ENCODE measurements at regions not wholly inside any gene's neighbourhood (a gene's known extent, or its start where the extent isn't known, plus 50 kb on each side); places are given as distances from the start of the nearest gene placed in this dataset.

DNA sequence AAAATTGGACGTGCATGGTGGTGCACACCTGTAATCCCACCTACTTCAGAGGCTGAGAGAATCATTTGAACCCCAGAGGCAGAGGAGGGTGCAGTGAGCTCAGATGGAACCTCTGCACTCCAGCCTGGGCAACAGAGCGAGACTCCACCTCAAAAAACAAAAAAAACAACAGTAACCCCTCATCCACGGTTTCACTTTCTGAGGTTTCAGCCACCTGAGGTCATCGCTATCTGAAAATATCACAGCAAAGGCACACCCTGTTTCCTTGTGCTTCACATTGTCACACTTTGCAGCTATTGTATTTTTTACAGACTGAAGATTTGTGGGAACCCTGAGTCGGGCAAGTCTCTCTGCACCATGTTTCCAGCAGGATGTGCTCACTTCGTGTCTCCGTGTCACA lies 54.1 kb upstream of the FOXQ1 start:
- DNase-seq (ENCODE audit: low spot score), result no peak

DNA sequence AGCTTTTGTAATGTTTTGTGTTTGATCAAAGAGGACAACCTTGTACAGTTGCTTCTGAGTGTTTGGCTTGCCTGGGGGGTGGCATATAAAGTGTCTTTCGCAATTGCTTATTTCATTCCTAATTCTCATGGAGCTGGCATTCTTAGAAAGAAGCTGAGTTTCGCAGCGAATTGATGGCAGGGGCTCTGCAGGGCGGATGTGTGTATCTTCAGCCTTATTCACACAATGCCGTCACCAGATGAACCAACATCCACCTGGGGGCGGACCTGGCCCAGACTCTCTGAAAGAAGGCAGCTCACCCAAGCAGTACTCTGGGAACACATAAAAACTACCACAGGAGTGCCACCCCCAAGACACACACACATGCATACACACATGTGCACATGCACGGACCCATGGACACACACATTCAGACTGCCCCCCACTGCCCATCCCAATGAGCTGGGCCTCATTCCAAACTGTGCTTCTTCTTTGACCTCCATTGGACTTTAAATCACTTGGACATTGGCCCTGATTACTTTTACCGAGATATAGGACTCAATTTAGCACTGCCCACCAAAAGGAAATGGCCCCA lies 55.4 kb upstream of the FOXQ1 start:
- DNase-seq (ENCODE audit: low spot score), result no peak

DNA sequence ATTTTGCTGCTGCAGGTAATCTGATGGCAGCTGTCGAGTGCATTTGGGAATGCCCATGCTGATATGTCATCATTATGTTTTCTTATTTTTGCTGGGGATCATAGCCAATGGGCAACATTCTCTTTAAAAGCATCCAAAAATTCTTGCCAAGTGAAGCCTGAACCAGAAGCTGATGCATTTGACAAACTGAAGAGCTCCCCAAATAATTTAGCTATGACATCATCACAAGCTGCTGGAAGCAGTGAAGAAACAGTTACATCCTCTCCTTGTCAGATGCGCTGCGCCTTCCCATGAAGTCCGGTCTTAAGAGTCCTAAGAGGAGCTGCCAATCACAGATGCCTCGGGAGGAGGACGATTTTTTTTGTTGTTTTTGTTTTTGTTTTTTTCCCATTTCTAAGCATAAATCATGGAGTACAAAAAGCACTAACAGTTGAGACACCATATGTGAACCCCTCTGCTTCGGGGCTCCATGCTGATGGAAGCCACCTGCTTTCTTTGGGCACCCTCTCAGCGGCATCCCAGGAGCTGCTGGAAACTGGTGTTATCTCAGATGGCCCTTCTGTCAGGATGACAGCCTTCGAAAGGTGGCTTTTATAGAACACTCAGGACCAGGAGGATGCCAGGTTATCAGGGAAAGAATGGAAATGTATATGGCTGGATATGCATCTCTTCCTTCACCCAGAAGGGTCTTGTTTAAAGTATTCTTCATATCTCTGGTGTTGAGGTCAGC lies 56.1 kb upstream of the FOXQ1 start:
- DNase-seq (ENCODE audit: low spot score), result no peak

DNA sequence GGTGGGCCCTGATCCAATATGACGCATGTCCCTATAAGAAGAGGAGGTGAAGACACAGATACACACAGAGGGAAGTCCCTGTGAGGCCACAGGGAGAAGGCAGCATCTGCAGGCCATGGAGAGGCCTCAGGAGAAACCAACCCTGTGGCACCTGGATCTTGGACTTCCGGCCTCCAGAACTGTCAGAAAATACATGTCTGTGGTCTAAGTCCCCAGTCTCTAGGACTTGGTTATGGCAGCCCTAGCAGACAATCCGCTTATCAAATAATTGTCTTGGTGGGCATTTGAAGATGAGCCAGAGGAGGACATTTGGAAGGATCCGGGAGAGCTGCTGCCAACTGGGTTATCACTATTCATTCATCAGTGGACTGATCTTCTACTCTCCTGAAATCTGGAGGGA lies 57.6 kb upstream of the FOXQ1 start:
- no peak for DNase-seq (ENCODE audit: low spot score)

DNA sequence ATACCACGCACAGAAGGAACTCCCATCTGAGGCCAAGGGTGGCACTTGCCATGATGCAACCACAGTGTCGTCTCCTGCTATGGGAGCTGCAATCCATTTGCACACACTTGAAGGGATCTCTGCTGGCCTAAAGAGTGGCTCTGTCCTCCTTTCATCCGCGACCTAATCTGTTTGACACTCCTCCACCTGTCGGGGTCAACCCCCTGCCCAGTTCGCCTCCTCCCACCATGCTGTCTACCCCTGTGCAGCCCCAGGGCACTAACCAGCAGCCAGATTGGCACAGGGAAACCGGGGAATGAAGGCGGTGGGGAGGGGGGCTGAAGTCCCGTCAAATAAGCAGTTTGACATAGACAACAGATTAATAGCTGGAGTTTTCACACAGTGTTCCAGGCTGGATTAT lies 58.1 kb upstream of the FOXQ1 start:
- no peak for DNase-seq (ENCODE audit: low spot score)

DNA sequence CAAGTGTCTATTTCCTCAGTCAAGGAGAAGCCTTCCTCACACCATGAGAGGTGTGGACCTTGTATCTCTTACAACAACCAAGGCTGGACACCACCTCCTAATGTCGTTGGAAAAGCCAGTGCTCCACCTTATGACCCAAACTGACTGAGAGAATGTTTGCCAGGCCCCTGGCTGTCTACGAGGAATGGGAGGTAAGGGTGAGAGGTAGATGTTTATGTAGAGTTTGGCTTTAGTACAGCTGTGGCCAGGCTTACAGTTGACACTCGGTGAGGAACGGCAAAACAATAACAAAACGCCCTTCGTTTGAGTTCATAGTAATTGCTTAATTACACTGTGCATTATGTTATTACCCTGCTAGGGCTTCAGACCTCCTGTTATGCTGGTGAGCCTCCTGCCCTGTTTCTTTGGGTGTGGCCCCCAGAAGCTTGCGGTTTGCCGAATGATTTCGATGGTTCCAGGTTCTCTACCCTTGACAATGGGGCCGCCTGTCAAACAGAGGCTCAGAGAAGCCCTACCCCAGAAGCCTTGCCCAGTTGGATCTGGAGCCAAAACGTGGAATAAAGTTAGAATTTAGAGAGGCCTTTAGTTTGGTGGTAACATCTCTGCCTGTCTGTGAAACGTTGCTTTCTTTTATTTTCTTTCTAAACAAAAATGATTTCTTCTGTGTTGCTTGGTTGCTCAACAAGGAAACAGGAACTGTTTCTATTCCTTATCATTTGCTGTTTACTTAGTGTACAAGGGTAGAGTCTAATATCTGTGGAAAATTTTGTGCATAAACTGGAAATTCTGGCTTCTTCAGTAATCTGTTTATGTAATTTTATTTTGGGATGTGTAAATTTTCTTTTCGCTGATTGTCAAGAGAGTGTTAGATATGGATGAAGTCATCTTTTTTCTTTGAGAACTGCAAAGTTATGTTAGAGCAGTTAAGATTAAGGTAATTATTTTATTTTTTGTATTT lies 60.4 kb upstream of the FOXQ1 start:
- DNase-seq (ENCODE audit: low spot score), result no peak

DNA sequence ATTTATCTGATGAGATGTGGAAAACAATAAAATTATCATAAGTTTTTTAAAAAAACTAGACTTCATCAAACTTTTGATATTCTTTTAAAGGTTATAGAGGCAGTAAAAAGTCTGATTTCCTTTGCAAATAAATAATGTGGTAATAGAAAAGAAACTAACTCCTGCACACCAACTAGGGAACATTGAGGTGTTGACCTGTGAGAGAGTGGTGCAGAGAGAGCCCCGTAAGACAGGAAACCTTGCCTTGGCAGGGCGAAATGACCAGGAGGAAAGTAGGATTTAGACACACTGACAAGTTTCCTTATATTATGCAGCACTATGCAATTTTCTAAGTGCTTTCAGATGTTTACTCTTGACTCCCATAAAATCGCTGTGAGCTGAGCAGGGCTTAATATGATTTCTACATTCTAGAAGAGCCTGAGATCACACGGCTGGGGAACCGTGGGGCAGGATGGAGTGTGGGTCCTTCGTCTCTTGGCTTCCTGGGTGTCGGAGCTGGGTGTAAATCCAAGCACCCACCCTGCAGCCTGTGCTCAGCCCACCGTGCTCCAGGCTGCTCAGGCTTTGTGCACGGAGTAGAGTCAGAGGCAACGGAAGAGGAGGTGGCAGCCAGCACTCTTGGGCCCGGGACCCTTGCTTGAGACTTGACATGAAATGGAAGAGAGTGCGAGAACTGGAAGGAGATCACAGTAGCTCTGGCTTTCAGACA lies 61.3 kb upstream of the FOXQ1 start:
- DNase-seq (ENCODE audit: low spot score), result no peak

DNA sequence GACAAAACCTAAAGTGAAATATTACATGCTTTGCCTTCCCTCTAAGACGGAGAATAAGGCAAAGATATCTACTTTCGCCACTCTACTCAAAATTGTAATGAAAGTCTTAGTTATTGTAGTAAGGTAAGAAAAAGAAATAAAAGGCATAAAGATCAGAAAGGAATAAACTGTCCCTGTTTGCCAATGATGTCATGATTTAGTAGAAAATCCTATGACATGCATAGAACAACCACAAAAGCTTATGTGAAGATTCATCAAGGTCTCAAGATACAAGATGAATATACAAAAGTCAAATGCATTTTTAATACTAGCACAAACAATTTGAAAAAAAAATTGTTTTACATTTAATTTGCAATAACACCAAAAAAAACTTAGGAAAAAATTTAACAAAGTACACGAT lies 64.0 kb upstream of the FOXQ1 start:
- DNase-seq (ENCODE audit: low spot score), result no peak

DNA sequence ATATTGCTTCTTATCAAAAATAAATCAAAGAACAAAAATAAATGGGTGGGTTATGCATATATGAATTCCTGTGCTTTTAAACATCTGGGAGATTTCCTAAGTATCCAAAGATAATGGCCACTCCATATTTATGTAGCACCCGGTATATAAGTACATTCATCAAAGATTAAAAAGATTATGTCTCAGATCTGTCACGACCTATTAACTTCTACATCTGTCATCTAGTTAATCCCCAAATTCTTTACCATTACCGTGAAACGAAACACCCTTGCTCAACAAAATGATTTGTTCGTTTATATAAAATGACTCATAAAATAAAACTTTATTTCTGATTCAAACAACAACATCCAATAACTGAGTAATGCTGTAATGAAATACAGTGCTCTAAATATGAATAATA lies 64.8 kb upstream of the FOXQ1 start:
- no peak for DNase-seq (ENCODE audit: low spot score)

DNA sequence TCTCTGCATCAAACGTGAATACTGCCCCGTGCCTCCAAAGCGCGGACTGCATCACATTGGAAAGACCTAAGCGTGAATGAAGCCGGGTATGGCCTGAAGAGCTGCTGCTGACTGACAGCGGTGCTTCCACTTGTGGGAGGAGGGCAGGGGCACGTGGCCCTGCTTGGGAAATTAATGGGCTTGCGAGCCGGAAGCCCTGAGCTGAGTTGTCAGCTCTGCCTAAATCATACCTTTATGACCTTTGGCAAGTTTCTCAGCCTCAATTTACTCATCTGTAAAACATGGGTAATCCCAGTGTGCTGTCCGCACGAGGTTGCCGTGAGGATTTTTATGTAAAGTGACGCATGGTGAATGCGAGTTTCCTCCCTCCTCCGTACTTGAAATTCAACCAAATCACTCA lies 67.0 kb upstream of the FOXQ1 start:
- no peak for DNase-seq (ENCODE audit: low spot score)

DNA sequence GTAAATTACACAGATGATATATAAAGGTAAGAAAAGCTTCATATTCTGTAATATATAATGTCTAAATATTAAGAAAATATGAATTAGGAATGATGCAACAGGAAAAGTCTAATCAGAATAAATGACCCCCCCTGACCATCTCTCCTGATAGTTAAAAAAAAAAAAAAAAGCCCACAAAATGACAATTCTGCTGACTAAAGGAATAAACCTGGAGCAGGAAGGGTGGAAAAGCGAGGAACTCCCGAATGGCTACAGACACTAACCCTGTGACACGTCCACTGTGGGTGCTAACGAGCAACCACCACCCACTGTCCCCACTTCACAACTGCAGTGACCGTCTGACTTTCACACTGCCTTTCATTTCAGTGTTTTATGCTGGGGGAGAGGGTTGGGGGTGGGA lies 67.6 kb upstream of the FOXQ1 start:
- no peak for DNase-seq (ENCODE audit: low spot score)

DNA sequence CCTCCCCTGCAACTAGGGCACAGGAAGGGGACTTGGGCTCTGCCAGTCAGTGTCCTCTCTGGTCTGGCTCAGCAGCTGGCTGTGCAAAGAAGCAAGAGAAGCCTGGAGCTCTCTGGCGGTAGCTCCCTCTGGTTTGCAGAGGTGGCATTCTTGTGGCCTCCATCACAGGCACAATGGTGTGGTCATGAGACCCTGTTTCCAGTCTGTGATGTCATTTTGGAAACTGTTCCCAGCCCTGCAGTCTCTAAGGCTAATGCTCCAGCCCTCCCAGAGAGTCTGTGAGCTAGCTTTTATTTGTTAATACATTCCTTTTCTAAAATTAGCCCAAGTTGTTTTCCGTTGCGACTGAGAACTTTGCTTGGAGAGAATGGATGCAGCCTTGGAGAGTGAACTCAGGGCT lies 69.5 kb upstream of the FOXQ1 start:
- no peak for DNase-seq (ENCODE audit: low spot score)

DNA sequence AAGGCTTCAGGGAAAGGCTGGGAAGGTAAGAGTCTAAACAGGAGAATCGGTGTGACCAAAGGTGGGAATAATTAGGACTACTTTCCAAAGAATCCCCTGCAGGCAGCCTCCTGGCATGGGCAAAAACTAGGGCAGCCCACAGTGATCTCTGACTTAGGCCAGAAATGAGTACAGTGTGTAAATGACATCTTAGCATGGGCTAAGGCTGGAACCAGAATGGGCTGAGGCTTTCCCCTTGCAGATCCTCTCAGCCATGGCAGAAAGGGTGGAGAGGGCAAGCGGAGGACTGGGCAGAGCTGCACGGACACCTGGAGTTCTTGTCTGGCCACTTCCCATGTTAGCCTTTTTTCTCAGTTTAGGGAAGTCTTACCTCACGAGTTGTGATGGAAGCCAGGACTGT lies 69.9 kb upstream of the FOXQ1 start:
- DNase-seq (ENCODE audit: low spot score), result no peak

DNA sequence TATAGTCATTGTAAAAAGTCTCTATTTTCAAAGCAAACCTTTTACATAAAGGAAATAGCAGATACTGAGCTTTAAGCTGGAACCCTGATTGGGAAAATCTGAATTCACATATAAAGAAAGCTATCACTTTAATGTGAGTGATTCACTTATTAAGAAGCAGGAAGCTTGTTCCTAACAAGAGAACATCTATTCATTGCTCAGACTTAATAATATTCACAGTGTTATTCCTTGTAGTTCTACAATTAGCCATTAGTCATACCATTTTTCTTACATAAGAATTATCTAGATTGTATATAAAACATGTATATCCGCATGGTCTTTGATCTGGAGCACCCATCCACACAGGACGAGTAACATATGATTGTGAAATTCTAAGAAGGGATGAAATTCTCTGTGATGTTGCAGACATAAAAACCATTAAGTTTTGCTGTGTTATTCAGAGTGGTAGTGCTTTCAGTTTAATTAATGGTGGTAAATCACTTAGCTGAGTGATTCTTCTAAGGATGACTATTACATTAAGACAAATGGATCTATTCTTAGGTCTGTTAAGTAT lies 71.1 kb upstream of the FOXQ1 start:
- no peak for DNase-seq (ENCODE audit: low spot score)

DNA sequence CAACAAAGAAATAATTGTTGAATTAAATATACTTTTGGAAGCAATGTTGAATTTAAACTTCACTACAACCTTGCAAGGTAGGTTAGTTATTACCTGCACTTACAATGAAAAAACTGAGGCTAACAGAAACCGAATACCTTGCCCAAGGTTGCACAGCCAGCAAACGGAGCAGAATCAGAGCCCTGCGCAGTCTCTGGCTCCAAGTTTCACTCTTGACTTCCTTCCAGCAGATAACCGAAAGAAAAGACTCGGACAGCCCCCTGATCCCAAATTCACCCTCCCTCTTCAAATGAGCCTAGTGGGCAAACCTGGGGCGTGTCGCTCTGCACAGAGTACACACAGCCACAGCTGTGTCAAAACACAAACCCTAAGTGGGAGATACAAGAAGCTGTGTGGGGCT lies 72.1 kb upstream of the FOXQ1 start:
- DNase-seq (ENCODE audit: low spot score), result no peak

DNA sequence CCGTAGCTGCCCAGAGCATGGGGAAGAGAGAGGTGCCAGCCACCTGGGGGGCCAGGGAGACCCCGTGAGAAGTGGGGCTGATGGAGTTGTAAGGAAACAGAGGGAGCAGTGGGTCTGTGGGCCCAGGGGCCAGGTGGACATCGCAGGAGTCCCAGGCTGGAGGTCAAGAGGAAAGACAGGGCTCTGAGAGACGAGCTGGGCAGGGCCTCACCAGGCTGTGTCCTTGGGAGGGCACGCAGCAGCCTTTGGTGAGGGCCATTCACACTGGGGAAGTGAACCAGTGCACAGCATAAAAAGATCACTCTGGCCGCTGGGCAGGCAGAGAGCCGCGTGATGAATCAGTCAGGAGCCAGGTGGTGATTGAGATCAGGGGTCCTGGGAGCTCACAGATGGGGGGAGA lies 73.9 kb upstream of the FOXQ1 start:
- no peak for DNase-seq (ENCODE audit: low spot score)

DNA sequence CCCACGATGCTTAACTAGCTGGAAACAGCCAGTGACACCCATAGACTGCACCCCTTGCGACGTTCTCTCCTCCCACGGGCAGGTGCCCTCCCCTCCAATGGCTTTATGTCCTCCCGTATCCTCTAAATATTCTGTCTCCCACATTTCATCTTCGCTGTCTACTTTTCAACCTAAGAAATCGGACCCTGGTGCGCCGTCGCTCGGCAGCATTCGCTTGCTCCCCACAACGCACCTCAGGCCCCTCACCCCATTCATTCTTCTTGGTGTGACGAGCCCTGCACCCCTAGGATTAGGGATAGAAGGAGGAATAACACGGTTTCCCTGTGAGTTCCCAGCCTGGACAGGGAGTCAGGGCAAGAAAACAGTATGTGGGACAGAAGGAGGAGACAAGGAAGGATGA lies 74.3 kb upstream of the FOXQ1 start:
- no peak for DNase-seq (ENCODE audit: low spot score)

DNA sequence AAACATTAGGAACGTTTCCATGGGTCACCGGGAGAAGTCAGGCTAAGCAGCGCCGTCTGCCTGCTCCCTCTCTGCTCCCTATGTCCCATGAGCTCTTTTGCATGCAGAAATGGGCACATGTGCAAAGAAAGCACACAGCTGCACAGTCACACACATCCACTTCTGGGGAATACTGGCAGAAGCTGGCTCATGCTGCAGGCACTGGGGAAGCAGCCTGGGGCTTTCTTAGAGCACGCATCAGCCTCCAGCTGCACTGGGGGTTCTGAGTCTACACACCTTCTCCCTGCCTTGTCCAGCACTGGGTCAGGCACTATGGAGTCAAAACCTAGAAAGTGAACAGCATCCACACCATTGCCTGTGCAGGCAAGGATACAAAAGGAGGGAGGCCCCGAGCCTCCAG lies 76.1 kb upstream of the FOXQ1 start:
- no peak for DNase-seq (ENCODE audit: low spot score)

DNA sequence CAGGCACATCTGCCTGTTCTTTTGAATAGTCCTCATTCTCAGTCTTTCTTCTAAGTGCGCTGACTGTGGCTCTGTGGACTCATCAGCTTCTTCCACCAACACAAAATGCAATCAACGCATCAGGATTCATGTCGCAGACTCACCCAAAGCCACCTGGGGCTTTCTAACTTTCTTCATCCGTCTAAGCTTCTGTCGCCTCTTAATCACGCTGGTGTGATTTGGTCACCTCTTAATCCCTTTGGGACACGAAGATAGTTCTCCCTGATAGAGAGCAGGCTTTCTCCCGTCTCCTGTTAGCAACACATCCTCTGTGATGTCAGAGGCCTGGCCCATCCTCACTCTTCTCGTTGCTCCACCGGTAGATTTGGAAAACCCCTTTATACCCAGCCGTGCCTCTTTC lies 78.0 kb upstream of the FOXQ1 start:
- DNase-seq (ENCODE audit: low spot score), result no peak

DNA sequence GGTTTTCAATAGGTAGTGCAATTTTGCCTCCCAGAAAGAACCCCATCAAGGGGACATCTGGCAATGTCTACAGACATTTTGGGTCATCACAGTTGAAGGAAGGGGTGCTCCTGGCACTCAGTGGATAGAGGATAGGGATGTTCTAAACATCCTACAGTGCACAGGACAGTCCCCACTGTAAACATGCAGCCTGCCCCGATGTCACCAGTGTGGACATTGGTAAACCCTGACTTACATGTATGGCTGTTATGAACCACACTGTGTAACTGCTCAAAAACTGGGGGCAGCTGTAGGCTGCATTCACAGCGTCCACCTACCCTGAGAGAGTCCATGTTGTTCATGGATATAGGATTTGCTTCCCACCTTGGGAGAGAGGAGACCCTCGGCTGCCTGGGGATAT lies 79.3 kb upstream of the FOXQ1 start:
- no peak for DNase-seq (ENCODE audit: low spot score)

DNA sequence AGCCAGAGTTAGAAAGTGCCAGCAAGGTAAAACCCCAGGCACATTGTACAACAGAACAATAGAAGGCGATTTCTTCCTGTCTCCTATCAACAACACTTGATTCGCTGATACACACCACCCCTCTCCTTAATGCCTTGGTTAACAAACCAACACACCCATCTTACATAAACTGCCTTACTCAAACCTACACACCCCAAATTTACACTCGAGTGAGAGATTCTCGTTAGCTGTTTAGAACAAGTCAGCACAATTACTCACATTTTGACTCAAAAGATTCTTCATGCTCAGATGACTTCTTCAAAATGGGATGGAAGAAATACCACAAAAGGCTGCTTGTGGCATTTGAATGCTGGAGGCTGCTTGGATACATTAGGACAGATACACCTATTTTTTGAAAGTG lies 80.0 kb upstream of the FOXQ1 start:
- no peak for DNase-seq (ENCODE audit: low spot score)
